ENCODE measurements at regions not wholly inside any gene's neighbourhood (a gene's known extent, or its start where the extent isn't known, plus 50 kb on each side); places are given as distances from the start of the nearest gene placed in this dataset.

GRCh38 chr3:150275941-150276340 lies 132.2 kb upstream of the TSC22D2 start:
- no peak for TF ChIP-seq POLR2A (IDR thresholded peaks at IDR 0.05)
- no peak for TF ChIP-seq CTCF (IDR thresholded peaks at IDR 0.05)
